ENCODE measurements at regions not wholly inside any gene's neighbourhood (a gene's known extent, or its start where the extent isn't known, plus 50 kb on each side); places are given as distances from the start of the nearest gene placed in this dataset.

- TF ChIP-seq, protein P1, sequence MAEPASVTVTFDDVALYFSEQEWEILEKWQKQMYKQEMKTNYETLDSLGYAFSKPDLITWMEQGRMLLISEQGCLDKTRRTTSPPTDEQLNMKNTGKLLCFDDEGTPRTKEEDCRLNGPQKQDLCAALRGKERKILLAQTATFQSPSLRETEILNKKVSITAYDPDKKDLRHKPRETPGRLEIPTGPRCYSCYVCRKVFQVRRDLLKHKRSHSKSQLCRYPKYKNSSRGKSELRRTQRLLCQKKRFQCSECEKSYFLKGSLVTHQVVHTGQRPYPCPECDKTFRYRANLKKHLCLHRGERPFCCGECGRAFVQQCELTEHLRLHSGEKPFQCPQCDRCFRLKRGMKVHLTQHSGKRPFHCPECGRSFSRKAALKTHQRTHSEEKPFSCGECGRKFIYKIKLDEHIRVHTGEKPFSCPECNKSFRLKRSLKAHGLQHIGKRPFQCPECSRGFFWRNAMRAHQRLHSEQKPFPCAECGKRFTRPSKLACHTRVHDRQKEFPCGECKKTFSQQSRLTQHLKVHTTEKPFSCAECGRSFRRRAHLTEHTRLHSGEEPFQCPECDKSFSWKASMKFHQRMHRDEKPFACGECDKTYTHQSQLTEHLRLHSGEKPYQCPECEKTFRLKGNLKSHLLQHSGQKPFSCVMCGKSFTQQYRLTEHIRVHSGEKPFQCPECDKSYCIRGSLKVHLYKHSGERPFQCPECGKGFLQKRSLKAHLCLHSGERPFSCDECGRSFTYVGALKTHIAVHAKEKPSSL (CRISPR knock-in tag; conservative IDR thresholded peaks at IDR 0.05) = no peak
Measured at GRCh38 chr2:186919296-186919695, 70.3 kb upstream of the ZSWIM2 start (continued).

GRCh38 chr2:186918495-186918894 lies 69.5 kb upstream of the ZSWIM2 start:
- no peak overlapping the region for H3K4me3 Mint-ChIP-seq
- H3K9me3 Mint-ChIP-seq = peaks cover 4% of the 10 kb centered on the region; the same call in 1 of the 2 replicates
- H3K36me3 Mint-ChIP-seq = no peaks in the 10 kb centered on the region
- POLR2A ChIA-PET = no interaction called here
- no peak for ATAC-seq
- H3K4me1 Mint-ChIP-seq = no peaks in the 10 kb centered on the region
- CTCF ChIA-PET = no interaction called here
- DNase-seq (ENCODE audit: low spot score) = no peak
- no peaks in the 10 kb centered on the region for H3K27me3 Mint-ChIP-seq (ENCODE audit: low read depth)
- H3K27ac Mint-ChIP-seq = no peak overlapping the region
- TF ChIP-seq CREM (CRISPR knock-in tag; IDR thresholded peaks at IDR 0.05) (no peak), FOXK1 (CRISPR knock-in tag; IDR thresholded peaks at IDR 0.05) (no peak), USF1 (CRISPR knock-in tag; IDR thresholded peaks at IDR 0.05) (no peak), ZNF396 (CRISPR knock-in tag; IDR thresholded peaks at IDR 0.05; ENCODE audit: borderline replicate concordance) (no peak), FOXJ3 (CRISPR knock-in tag; IDR thresholded peaks at IDR 0.05; ENCODE audit: borderline replicate concordance) (no peak), ZNF532 (CRISPR knock-in tag; IDR thresholded peaks at IDR 0.05; ENCODE audit: borderline replicate concordance) (no peak), SMAD4 (CRISPR knock-in tag; IDR thresholded peaks at IDR 0.05) (no peak), ELF4 (CRISPR knock-in tag; IDR thresholded peaks at IDR 0.05; ENCODE audit: low read depth) (no peak), SP1 (CRISPR knock-in tag; conservative IDR thresholded peaks at IDR 0.05) (no peak), RELA (CRISPR knock-in tag; IDR thresholded peaks at IDR 0.05; ENCODE audit: borderline replicate concordance) (no peak), IRF1 (CRISPR knock-in tag; IDR thresholded peaks at IDR 0.05) (no peak), CBFB (CRISPR knock-in tag; IDR thresholded peaks at IDR 0.05; ENCODE audit: low read depth) (no peak), CREB1 (CRISPR knock-in tag; IDR thresholded peaks at IDR 0.05) (no peak), GABPB1 (CRISPR knock-in tag; IDR thresholded peaks at IDR 0.05) (no peak), KAT7 (CRISPR knock-in tag; IDR thresholded peaks at IDR 0.05; ENCODE audit: borderline replicate concordance) (no peak)
- TF ChIP-seq, protein P2, sequence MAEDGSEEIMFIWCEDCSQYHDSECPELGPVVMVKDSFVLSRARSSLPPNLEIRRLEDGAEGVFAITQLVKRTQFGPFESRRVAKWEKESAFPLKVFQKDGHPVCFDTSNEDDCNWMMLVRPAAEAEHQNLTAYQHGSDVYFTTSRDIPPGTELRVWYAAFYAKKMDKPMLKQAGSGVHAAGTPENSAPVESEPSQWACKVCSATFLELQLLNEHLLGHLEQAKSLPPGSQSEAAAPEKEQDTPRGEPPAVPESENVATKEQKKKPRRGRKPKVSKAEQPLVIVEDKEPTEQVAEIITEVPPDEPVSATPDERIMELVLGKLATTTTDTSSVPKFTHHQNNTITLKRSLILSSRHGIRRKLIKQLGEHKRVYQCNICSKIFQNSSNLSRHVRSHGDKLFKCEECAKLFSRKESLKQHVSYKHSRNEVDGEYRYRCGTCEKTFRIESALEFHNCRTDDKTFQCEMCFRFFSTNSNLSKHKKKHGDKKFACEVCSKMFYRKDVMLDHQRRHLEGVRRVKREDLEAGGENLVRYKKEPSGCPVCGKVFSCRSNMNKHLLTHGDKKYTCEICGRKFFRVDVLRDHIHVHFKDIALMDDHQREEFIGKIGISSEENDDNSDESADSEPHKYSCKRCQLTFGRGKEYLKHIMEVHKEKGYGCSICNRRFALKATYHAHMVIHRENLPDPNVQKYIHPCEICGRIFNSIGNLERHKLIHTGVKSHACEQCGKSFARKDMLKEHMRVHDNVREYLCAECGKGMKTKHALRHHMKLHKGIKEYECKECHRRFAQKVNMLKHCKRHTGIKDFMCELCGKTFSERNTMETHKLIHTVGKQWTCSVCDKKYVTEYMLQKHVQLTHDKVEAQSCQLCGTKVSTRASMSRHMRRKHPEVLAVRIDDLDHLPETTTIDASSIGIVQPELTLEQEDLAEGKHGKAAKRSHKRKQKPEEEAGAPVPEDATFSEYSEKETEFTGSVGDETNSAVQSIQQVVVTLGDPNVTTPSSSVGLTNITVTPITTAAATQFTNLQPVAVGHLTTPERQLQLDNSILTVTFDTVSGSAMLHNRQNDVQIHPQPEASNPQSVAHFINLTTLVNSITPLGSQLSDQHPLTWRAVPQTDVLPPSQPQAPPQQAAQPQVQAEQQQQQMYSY (CRISPR knock-in tag; IDR thresholded peaks at IDR 0.05) = no peak
